NCI-H2171 treated with DMSO at 0.1 percent for 48 hours (cell line): ENCODE measurements at regions not wholly inside any gene's neighbourhood (a gene's known extent, or its start where the extent isn't known, plus 50 kb on each side); places are given as distances from the start of the nearest gene placed in this dataset.

ENCODE experiments used
- DNase-seq: peaks from one replicate; lab custom pipeline; 2025; lab: John Stamatoyannopoulos, UW

GRCh38 chr11:104655066-104655465 is 243.2 kb downstream of the CASP12 start:
- no peak for DNase-seq

GRCh38 chr11:104654181-104654813 is 244.0 kb downstream of the CASP12 start:
- DNase-seq: no peak

GRCh38 chr11:104653407-104653806 is 244.9 kb downstream of the CASP12 start:
- no peak for DNase-seq

- DNase-seq: no peak
Measured at GRCh38 chr11:104652996-104653395, 245.3 kb downstream of the CASP12 start.

GRCh38 chr11:104650234-104650633 is 248.0 kb downstream of the CASP12 start:
- DNase-seq: no peak

GRCh38 chr11:104649002-104649401 is 249.3 kb downstream of the CASP12 start:
- no peak for DNase-seq

GRCh38 chr11:104645261-104646222 is 252.7 kb downstream of the CASP12 start:
- DNase-seq: no peak

- no peak for DNase-seq
Measured at GRCh38 chr11:104637662-104638170, 260.5 kb downstream of the CASP12 start.

GRCh38 chr11:104633226-104633625 is 265.0 kb downstream of the CASP12 start:
- no peak for DNase-seq

GRCh38 chr11:104630352-104630751 is 267.9 kb downstream of the CASP12 start:
- no peak for DNase-seq

GRCh38 chr11:104625246-104625645 is 273.0 kb downstream of the CASP12 start:
- DNase-seq: no peak

- no peak for DNase-seq
Measured at GRCh38 chr11:104624021-104624420, 274.2 kb downstream of the CASP12 start.

- no peak for DNase-seq
Measured at GRCh38 chr11:104623518-104623917, 274.7 kb downstream of the CASP12 start.

GRCh38 chr11:104620991-104621390 is 277.3 kb downstream of the CASP12 start:
- DNase-seq: no peak

GRCh38 chr11:104619751-104620150 is 278.5 kb downstream of the CASP12 start:
- DNase-seq: no peak

GRCh38 chr11:104618954-104619353 is 279.3 kb downstream of the CASP12 start:
- DNase-seq: no peak

GRCh38 chr11:104614961-104615360 is 283.3 kb downstream of the CASP12 start:
- DNase-seq: no peak

- no peak for DNase-seq
Measured at GRCh38 chr11:104614117-104614680, 284.1 kb downstream of the CASP12 start.

- DNase-seq: no peak
Measured at GRCh38 chr11:104610635-104611034, 287.6 kb downstream of the CASP12 start.

GRCh38 chr11:104609311-104610085 is 288.8 kb downstream of the CASP12 start:
- DNase-seq: peak; percentile 1

- DNase-seq: no peak
Measured at GRCh38 chr11:104602643-104603042, 295.6 kb downstream of the CASP12 start.
